Left forelimb (tissue), 1 donor: ENCODE measurements at regions not wholly inside any gene's neighbourhood (a gene's known extent, or its start where the extent isn't known, plus 50 kb on each side); places are given as distances from the start of the nearest gene placed in this dataset.

Experiments
- DNase-seq: peaks from one replicate; pipeline ENCODE4 v3.0.0-alpha.2; 2018; ENCODE audit warnings: low spot score

DNA sequence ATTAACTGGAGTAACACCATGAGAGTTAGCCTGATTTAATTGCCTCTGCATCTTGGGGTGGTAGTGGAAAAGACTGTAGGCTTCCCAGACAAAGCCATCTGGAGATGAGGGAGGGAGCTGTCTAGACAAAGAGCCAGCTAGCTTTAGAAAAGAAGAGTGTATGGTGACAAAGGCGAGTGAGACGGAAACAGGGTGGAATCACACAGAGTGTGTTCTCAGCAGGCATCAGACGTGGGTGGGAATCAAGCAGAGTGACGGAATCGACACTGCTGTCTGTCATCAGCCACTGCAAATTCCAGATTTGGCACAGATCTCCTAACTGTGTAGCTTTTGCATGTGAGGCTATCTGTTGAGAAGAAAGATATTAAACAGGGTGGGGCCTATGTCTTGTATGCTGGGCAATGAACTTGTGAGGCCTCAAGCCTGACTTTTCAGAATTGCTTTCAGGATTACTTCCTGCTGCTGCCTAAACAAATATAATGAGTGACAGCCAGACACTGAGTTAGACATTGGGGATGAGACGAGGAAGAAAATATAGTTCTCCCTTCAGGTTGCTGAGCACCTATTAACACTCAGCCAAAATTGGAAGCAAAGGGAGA lies 236.5 kb upstream of the GRIP1 start:
- no peak for DNase-seq

DNA sequence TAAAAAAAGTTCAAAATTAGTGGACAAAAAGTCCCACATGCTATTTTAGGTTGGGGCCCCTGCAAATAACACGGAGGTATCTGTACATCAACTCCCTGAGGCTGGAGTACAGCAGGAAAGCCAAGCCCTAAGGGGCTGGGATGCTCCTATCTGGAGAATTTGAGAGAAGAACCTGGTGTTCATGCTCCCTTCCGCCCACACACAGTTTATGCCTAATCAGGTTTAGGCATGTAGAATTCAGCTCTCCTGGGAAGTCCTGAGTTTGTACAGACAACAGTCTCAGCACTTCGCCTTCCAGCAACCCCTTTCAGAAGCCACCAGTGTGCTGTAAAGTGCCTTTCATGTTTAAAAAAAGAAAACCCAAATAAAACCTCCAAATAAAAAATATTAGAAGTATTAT lies 237.3 kb upstream of the GRIP1 start:
- no peak for DNase-seq

DNA sequence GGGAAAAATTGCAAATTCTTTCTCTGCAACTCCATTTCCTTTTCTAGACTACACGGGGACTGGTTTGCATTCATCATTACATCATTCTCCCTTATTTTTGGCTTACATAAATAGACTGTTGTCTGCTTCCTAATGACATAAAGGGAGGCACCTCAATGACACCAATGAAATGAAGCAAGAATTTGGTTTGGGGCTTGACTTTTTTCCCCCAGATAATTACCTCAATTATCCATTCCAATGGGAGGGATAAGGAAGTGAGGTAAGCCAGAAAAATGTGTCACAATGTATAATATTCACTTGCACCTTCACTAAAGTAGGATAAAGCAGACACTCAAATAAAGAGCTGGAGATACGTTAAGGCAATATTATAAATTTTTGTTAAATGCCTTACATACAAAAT lies 240.6 kb upstream of the GRIP1 start:
- no peak for DNase-seq

DNA sequence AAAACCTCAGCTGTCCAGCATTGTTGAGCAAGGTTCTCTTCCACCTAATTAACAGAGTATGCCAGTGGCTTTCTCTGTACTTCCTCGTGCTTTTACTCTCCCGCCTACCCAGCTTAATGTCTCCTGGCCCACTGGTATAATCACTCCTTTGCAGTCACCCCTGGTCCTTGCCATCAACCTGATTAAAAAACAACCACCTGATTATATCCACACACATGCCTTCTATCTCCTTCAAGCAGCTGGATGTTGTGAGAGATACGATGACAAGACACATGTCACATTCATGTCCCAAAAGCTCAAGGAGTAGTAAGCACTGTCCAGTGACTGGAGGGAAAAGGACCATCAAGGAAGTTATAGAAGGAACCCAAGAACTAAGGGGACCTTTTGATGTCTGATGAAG lies 241.3 kb upstream of the GRIP1 start:
- DNase-seq, result no peak

DNA sequence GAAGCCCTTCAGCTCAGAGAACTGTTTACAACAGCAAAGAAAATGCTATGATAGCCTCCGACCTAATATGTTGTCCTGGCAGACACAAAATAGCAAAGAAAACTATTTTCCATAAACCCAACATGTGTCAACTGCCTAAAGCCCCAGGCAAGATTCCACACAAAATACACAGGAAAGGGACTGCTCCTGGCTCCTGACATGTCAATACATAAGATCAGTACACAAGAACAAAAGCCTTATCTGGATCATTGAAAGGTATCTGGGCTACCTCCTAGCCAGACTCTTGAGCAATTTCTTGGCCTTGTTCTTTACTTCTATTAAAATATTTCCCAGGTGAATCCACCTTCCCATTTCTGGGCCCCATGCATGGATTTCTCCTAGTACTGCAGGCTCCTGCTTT lies 242.3 kb upstream of the GRIP1 start:
- DNase-seq, result no peak

DNA sequence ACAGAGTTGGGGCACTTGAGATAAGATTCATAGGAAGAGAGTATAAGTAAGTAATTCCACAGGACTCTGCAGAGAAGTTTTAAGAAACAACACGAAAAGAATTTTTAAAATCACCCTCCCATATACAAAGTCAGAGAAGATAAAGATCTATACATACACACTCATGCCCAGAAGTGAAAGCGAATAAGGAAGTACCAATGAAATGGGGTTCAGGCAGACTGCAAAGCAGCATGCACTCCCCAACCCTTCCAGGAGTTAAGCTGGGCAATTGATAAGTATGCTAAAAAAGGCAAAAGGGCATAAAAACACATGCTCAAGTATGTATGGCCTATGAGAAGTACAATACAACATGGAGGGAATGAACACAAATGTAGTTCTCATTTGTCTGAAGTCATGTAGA lies 246.2 kb upstream of the GRIP1 start:
- no peak for DNase-seq

DNA sequence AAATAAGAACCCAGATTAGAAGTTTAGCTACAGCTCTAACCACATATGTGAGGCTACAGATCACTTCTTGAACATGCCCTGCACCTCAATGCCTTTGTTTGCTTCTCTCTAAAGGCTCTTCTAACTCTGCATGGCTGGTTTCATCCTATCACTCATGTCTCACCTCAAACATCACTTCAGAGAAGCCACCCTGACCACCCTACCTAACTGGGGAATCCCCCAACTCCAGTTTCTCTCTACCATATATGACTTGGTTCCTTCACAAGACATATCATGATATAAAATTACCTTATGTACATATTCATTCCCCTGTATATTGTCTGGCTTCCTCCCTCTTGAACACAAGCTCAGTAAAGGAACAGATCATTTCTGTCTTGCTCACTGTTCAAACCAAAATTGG lies 250.2 kb upstream of the GRIP1 start:
- no peak for DNase-seq

DNA sequence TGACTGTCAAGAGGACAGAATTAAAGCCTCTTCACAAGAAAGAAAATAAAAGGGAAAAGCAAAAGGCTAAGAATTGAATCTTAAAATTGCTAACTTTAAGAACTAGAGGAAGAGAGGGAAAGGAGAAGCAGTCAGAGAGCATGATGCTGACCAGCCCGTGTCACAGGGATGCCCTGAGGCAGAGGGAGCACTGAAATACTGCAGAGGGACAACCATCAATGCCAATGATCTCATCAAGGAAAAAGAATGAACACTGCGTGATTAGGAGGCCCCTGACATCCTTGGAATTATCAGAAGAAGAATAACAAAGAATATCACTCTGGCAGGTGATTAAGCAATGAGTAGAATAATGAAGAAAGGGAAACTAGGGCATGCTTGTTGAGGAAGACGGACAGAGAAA lies 252.2 kb upstream of the GRIP1 start:
- no peak for DNase-seq

DNA sequence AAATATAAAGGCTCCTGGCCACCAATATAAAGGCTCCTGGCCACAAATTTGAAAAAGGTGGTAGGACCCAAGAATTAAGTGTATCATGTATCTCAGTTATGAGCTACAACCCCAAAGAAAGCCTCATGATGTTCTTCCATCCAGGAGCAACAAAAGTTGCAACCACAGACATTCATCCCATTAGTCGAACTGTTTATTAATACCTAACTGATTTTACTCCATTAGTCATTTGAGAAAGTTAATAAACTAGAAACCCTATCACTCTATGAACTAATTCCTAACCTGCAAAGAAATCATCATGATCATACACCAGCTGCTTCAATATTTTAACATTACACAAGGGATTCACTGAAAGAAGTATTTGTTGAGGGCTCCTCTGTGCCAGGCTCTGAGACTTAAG lies 253.2 kb upstream of the GRIP1 start:
- DNase-seq, result no peak

DNA sequence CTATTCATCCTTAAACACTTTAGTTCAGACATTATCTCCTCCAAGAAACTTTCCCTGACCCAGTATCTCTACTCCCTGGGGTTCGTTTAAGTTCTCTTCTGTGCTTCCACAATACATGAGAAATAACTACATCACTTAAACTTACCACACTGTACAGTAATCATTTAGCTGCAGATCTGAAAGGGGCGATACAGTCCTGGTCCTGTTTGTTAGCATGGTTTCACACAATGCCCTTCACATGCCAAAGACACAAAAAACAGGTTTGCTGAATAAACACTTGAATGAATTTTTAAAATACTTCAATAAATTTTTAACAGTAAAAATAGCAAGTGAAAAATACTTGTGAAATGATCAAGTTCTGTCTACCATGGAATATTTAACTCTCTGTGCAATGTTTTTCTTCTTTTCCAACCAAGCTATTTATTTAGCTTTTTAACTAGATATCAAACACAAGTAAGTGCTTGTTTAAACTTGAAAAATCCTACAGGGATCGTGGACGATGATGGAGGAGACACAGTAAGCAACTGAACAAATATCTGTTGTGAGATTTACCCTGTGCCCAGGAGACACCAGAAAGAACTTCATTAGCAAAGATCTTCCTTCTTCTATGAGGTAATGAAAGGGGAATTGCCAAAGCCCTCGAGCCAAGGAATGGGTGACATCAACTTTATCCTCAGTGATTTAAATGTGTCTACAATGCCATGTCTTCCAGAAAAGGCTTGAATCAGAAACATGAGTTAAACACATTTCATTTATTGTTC lies 255.6 kb upstream of the GRIP1 start:
- DNase-seq, result no peak

DNA sequence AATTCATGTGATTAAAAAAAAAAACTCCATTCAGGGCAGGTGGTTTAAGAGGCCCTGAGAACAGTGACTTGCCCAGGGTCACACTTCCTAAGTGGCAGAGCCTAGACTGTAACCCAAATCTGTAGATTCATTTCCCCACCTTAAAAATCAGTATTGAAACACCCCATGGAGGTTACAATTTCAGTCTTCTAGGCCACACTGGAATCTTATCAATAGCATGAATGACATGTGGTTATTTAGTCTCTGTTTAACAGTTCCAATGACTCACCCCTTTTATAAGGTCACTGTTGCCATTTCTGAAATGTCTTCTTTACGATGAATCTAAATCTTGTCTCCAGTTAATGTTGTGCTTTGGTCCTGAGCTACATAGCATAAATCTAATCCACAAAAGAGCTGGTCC lies 262.3 kb upstream of the GRIP1 start:
- DNase-seq, result no peak

DNA sequence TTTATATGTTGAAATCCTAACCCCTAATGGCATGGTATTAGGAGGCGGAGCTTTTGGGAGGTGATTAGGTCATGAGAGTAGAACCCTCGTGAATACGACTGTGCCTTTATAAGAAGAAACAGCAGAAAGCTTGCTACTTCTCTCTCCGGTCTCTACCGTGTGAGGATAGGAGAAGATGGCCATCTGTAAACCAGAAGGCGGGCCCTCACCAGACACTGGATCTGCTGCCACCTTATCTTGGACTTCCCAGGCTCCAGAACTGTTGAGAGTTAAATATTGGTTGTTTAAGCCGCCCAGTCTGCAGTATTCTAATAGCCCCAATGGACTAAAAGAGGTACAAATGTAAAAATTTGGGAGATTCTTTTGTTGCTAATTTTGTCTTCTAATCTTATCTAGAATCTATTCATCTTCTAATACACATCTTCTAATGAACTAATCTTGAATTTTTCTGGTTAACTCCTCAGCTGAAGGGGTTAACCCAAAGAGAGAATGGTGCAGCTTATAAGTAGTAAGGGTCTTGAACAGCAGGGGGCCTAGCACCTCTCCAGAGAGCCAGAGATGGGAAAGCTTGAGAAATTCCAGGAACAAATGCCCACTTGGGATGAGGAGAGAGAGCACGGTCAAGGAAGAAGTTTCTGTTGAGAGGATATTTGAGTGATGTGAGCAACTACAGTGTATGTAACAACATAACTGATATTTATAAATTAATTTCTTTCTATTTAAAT lies 264.0 kb upstream of the GRIP1 start:
- DNase-seq, result no peak

DNA sequence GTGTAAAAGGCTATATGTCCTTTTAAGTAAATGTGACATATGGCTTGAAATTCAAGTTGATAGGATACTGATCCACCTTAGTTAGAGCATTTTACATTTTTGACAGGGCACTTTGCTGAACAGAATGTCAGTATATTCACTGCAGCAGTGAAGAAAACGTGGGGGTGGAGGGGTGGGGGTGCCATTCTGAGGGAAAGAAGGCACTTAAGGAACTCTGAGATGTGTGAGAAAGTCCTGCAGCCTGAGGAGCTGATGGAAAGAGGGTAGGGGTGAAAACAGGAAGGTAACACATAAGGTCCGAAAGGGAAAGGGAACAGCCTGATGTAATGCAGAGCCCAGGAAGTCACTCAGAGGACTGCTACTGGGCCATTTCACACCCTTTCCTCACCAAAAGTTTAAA lies 265.5 kb upstream of the GRIP1 start:
- no peak for DNase-seq

DNA sequence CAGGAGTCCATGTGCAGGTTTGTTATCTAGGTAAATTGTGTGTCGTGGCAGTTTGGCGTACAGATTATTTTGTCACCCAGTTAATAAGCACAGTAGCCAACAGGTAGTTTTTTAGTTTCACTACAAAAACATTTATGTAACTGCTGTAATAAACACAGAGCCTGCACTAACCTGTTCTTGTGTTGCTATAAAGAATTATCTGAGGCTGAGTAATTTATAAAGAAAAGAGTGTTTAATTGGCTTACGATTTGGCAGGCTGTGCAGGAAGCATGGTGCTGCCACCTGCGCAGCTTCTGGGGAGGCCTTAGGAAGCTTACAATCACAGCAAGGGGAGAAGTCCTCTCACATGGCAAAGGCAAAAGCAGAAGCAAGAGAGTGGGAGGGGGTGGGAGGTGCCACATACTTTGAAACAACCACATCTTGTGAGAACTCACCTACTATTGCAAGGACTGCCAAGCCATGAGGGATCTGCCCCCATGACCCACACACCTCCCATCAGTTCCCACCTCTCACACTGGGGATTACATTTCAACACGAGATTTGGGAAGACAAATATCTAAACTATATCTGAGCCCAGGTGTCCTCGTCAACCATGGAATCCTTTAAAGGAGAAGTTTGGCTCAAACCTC lies 266.4 kb upstream of the GRIP1 start:
- no peak for DNase-seq

DNA sequence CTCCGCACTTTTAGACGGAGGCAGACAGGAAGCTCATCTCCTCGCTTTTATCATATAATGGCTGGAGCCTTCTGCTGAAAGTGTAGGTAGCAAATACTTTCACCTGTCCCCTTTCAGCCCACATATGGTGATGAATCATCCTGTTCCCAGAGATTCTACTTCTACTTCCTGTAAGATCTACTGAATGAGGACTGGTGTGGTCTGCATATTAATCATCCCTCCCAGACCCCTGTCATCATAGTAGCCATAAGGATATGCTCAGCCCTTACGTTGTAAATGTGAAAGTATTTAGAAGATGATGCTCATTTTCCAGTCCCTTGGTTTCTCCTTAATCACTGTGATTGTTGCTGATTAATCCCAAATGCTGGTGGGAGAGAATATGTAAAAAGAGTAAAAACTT lies 268.2 kb upstream of the GRIP1 start:
- no peak for DNase-seq

DNA sequence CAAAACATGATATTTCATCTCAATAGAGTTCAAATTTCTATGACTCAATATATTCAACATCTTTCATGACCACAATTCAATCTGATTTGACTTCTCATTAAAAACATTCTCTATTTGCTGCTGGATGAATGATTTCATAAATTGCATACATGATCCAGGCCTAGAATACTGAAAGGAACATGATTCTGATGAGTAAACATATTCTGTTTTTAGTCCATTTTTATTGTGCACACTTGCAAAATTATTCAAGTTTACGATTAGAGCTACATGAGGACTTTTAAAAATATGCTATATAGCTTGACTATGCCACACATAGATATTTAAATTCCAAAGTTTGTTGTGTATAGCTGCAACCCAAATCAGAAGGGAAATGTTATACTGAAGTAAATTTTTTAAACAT lies 273.8 kb upstream of the GRIP1 start:
- DNase-seq, result no peak

DNA sequence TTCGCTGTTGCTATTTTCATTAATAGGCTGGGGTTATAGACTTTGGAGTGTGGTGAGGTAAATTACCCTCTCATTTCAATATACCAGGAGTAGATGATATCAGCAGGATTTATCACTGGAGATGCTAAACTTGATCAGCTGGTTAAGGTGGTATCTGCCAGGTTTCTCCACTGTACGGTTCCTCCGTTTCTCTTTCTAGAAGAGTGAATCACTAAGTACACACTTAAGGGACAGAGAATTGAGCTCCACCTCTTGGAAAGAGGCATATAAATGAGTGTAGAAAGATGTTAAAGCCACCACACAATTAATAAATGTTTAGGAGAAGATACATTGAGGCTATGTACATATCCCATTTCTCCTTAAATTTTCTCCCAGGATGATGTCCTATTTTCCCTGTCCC lies 277.4 kb upstream of the GRIP1 start:
- DNase-seq, result no peak

DNA sequence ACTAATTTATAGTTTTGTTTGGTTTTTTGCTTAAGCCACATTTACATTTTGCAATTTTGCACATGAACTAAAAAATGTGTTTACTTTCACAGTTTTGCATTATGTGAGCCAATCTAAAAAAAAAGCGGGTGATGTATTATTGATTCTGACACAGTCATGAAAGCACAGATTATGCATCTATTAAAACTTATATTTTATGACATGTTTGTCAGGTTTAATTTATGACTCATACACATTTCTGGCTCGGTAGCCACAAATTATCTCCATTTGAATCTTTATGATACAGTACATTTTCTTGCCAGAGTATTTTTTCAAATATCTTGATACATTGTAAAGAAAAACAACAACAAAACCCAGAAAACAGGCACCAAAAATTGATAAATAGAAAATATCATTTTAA lies 280.4 kb upstream of the GRIP1 start:
- no peak for DNase-seq

DNA sequence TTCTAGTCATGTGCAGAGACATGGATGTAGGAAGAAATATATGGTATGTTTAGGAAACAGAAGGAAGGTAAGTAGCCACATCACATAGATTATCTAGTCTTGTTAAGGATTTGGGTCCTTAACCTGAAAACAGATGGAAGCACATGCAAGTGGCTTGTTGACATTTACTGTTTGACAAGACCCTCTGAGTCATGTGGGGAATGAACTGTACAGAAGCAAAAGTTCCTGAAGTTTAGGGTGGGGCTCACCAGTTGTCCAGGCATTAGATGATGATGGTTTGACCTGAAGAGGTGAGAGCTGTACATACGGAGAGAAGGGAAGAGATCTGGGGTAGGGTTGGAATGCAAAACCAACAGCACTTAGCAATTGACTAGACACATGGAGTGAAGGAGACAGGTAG lies 281.1 kb upstream of the GRIP1 start:
- no peak for DNase-seq

DNA sequence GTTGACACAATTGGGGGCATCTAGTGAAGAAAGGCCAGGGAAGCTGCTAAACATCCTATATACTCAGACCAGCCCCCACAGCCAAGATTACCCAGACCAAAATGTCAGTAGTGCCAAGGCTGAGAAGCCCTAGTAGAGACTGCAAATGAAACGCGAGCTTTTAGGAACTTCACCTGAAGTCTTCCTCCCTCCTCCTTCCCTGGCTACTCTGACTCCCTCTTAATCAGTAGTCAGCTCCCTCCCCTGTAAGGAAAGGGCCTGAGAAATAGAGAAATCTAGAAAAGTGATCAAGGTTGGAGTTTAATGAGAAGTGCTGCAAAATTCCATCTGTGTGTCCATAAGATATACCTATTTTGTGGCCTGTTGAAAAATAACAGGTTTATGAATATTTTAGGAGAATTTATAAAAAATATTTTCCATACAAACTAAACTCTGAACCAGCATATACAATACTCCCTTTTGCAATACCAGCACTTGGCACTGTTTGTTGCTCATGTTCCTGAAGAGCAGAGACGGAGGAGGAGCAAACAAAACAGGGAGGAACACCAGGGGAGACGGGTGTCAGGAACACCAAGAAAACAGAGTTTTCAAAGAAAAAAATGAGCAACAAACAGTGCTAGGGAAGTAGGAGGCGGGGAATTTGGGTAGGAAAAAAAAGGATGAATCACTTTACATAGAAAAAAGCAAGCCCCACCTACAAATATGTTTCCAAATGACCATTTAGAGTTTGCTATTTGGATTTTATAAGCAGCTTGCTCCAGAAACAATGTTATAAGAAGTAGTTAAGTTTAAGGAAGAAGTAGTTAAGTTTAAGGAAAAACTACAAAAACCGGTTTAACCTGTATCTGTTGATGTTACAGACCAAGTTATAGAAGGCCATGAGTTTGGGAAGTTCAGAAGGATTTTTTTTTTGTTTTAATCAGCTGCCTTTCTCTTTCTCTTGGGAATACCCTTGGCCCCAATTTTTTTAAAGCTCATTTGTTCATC lies 282.1 kb upstream of the GRIP1 start:
- no peak for DNase-seq

DNA sequence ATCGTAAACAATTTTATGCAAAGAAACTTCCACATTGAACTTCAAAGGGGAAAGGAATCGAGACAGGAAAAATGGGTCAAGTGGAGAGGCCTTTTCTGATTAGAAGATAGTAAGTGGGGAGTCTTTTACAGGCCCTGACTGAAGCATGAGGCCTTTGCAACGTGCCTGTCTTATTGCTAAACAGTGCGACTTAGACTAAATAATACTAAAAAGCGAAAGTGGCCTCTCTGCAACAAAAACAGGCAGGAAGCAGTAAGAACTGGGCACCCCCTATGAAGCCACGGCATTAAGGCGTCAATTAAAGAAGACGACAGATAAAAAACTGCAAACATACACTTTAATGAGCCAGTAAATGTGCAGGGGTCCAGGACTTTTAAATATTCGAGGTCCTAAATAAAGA lies 283.4 kb upstream of the GRIP1 start:
- DNase-seq, result no peak

DNA sequence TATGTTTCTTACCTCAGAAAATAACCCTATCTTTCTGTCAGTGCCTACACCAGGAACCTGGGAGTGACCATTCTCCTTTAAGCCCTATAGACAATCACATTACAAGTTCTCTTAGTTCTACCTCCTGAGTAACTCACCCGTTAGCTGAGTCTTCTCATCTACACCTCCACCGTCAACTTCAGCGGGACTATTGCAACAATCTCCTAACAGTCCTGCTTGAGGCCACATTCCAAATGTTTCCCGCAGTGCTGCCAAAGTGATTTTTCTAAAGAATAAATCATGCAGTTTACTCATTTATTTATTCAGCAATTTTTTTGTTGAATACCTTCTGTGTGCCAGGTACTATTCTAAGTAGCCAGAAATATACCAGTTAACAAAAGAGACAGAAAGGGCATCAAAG lies 285.0 kb upstream of the GRIP1 start:
- DNase-seq, result no peak
